K562 (cell line): ENCODE measurements at regions not wholly inside any gene's neighbourhood (a gene's known extent, or its start where the extent isn't known, plus 50 kb on each side); places are given as distances from the start of the nearest gene placed in this dataset.

Experiments used
- ETV1 ChIP-seq: fragments of 450-650 bp; conservative IDR thresholded peaks from 2 replicates; pipeline ENCODE4 v1.6.1; 2016; ENCODE audit warnings: missing genetic modification characterization, control low read depth, low read depth, missing compliant biosample characterization
- MCM3 ChIP-seq: fragments of 450-650 bp; IDR thresholded peaks from 2 replicates; pipeline ENCODE4 v1.6.1; 2016
- NFIC ChIP-seq: fragments of 450-650 bp; IDR thresholded peaks from 2 replicates; pipeline ENCODE4 v1.6.1; 2017; ENCODE audit warnings: mild to moderate bottlenecking, inconsistent platforms
- RB1 ChIP-seq: fragments of 450-650 bp; IDR thresholded peaks from 2 replicates; pipeline ENCODE4 v1.6.1; 2017; ENCODE audit warnings: low read depth, mild to moderate bottlenecking
- TEAD2 ChIP-seq: fragments of 450-650 bp; IDR thresholded peaks from 2 replicates; pipeline ENCODE4 v1.6.1; 2016; ENCODE audit warnings: missing genetic modification characterization, control low read depth, missing compliant biosample characterization
- ZNF121 ChIP-seq: sonication (generic); formaldehyde crosslinking; conservative IDR thresholded peaks from 2 replicates; pipeline ENCODE4 v1.8.0; 2022; ENCODE audit warnings: missing genetic modification reagents
- ZNF140 ChIP-seq: fragments of 250-450 bp; sonication (Bioruptor Pico); IDR thresholded peaks from 2 replicates; pipeline ENCODE4 v1.8.0; 2021; ENCODE audit warnings: moderate library complexity, mild to moderate bottlenecking, inconsistent platforms
- ZNF217 ChIP-seq: sonication (generic); formaldehyde crosslinking; IDR thresholded peaks from 2 replicates; pipeline ENCODE4 v1.8.0; 2022; ENCODE audit warnings: mild to moderate bottlenecking, missing genetic modification reagents
- ZNF239 ChIP-seq: fragments of 250-450 bp; sonication (Bioruptor Pico); IDR thresholded peaks from 2 replicates; pipeline ENCODE4 v1.4.0; 2020; ENCODE audit warnings: mild to moderate bottlenecking
- ZNF316 ChIP-seq: fragments of 450-650 bp; IDR thresholded peaks from 2 replicates; pipeline ENCODE4 v1.6.1; 2016
- TF ChIP-seq, protein P1 (sequence below): fragments of 450-650 bp; IDR thresholded peaks from 2 replicates; pipeline ENCODE4 v1.7.1; 2018; ENCODE audit warnings: mild to moderate bottlenecking, low read depth; ENCODE audit not compliant: partially characterized antibody
- TF ChIP-seq, protein P2 (sequence below): sonication (generic); formaldehyde crosslinking; IDR thresholded peaks from 2 replicates; pipeline ENCODE4 v1.8.0; 2022; ENCODE audit warnings: mild to moderate bottlenecking, missing genetic modification reagents

DNA sequence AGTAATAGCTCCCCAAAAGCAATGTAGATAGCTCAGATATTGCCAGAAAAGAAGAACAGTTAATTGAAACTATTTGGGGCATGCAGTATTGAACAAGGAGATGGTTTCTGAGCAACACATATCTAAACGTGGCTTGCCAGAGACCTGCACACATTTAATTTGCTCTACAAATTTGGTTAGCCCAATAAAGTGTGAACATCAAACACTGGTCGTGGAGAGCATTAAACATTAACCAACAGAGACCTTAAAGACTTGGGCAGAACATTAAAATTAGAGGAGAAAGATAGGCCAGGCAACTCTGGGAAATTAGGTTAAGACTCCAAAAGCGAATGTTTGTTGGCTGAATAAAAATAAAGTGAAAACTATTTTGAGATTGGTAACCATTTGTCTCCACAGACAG is 61.6 kb upstream of the ARID5B start (continued):
- no peak for TF ChIP-seq ZNF140 (CRISPR knock-in tag)
- TF ChIP-seq ZNF316 = no peak
- TF ChIP-seq, protein P1, sequence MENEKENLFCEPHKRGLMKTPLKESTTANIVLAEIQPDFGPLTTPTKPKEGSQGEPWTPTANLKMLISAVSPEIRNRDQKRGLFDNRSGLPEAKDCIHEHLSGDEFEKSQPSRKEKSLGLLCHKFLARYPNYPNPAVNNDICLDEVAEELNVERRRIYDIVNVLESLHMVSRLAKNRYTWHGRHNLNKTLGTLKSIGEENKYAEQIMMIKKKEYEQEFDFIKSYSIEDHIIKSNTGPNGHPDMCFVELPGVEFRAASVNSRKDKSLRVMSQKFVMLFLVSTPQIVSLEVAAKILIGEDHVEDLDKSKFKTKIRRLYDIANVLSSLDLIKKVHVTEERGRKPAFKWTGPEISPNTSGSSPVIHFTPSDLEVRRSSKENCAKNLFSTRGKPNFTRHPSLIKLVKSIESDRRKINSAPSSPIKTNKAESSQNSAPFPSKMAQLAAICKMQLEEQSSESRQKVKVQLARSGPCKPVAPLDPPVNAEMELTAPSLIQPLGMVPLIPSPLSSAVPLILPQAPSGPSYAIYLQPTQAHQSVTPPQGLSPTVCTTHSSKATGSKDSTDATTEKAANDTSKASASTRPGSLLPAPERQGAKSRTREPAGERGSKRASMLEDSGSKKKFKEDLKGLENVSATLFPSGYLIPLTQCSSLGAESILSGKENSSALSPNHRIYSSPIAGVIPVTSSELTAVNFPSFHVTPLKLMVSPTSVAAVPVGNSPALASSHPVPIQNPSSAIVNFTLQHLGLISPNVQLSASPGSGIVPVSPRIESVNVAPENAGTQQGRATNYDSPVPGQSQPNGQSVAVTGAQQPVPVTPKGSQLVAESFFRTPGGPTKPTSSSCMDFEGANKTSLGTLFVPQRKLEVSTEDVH = no peak
- no peak for TF ChIP-seq MCM3
- TF ChIP-seq ZNF217 (CRISPR knock-in tag) = no peak
- TF ChIP-seq RB1 = no peak
- TF ChIP-seq TEAD2 (tag) = no peak
- no peak for TF ChIP-seq ZNF239 (CRISPR knock-in tag)
- TF ChIP-seq ZNF121 = no peak
- no peak for TF ChIP-seq NFIC
- no peak for TF ChIP-seq ETV1 (tag)
- TF ChIP-seq, protein P2, sequence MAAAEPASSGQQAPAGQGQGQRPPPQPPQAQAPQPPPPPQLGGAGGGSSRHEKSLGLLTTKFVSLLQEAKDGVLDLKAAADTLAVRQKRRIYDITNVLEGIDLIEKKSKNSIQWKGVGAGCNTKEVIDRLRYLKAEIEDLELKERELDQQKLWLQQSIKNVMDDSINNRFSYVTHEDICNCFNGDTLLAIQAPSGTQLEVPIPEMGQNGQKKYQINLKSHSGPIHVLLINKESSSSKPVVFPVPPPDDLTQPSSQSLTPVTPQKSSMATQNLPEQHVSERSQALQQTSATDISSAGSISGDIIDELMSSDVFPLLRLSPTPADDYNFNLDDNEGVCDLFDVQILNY (CRISPR knock-in tag) = no peak
